Fibroblast of pulmonary artery (primary cell): ENCODE measurements at regions not wholly inside any gene's neighbourhood (a gene's known extent, or its start where the extent isn't known, plus 50 kb on each side); places are given as distances from the start of the nearest gene placed in this dataset.

Experiments used
- DNase-seq: peaks from one replicate; pipeline ENCODE4 v3.0.0-alpha.2; 2010; ENCODE audit warnings: low read depth
- H3K4me3 ChIP-seq: replicated peaks from 2 replicates; pipeline ENCODE4 v1.5.1; 2011; ENCODE audit warnings: low read depth, mild to moderate bottlenecking, control low read depth, low read length, moderate library complexity
- TF ChIP-seq, protein P1 (sequence below): IDR thresholded peaks from 2 replicates; pipeline ENCODE4 v1.5.1; 2011; ENCODE audit warnings: mild to moderate bottlenecking, control low read depth, low read length, inconsistent platforms; ENCODE audit errors: missing control alignments

- DNase-seq = no peak
- TF ChIP-seq, protein P1, sequence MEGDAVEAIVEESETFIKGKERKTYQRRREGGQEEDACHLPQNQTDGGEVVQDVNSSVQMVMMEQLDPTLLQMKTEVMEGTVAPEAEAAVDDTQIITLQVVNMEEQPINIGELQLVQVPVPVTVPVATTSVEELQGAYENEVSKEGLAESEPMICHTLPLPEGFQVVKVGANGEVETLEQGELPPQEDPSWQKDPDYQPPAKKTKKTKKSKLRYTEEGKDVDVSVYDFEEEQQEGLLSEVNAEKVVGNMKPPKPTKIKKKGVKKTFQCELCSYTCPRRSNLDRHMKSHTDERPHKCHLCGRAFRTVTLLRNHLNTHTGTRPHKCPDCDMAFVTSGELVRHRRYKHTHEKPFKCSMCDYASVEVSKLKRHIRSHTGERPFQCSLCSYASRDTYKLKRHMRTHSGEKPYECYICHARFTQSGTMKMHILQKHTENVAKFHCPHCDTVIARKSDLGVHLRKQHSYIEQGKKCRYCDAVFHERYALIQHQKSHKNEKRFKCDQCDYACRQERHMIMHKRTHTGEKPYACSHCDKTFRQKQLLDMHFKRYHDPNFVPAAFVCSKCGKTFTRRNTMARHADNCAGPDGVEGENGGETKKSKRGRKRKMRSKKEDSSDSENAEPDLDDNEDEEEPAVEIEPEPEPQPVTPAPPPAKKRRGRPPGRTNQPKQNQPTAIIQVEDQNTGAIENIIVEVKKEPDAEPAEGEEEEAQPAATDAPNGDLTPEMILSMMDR = no peak
- no peak overlapping the region for H3K4me3 ChIP-seq
Measured at GRCh38 chr9:6090277-6091210, 75.1 kb upstream of the RANBP6 start.

- no peak for DNase-seq
- no peak overlapping the region for H3K4me3 ChIP-seq
- TF ChIP-seq, protein P1 = no peak
Measured at GRCh38 chr9:6089300-6089699, 73.9 kb upstream of the RANBP6 start.

DNA sequence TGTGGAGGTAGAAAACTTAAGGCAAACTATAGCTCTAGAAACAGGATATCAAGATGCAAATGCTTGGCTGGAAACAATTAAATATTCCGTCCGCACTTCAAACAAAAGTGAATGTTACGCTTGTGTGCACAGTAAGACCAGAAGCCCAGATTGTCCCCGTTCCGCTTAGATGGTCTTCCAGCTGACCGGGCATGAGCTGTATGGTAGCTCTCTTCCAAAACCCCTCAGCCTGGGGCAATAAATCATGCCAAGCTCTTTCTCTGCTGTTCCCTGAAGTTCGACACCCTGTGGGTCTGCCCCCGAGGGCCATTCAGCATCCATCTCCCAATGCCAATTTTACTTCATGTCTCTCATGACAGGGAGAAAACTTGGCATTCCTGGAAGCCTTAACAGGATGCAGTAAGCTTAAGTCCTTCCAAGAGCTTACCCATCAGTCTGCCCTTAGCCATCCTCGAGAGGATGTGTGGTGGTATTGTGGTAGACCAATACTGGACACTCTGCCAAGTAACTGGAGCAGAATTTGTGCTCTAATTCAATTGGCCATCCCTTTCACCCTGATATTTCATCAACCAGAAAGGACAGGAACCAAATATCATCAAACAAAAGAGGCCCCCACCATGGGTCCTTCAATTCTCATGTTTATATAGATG is 70.7 kb upstream of the RANBP6 start:
- no peak for DNase-seq
- TF ChIP-seq, protein P1 = no peak

GRCh38 chr9:6080154-6080716 is 64.8 kb upstream of the RANBP6 start:
- H3K4me3 ChIP-seq = peak overlapping the region; percentile 47
- TF ChIP-seq, protein P1 = no peak
- peak; percentile 90 for DNase-seq

More for the DNA sequence above, 70.7 kb upstream of the RANBP6 start:
- H3K4me3 ChIP-seq = no peak overlapping the region

- no peak for DNase-seq
- no peak overlapping the region for H3K4me3 ChIP-seq
- TF ChIP-seq, protein P1 = no peak
Measured at GRCh38 chr9:6079386-6079785, 64.0 kb upstream of the RANBP6 start.

- no peak for DNase-seq
- TF ChIP-seq, protein P1 = no peak
- H3K4me3 ChIP-seq = no peak overlapping the region
Measured at GRCh38 chr9:6078382-6079105, 63.1 kb upstream of the RANBP6 start.
